ENCODE measurements at regions not wholly inside any gene's neighbourhood (a gene's known extent, or its start where the extent isn't known, plus 50 kb on each side); places are given as distances from the start of the nearest gene placed in this dataset.
"Not testable (repeated sequence)": the region's sequence is repeated elsewhere in the genome, so short reads cannot be mapped to it uniquely, and the experiment has no call there.

- TF ChIP-seq CTCF, POLR2A (IDR thresholded peaks at IDR 0.05): not testable (repeated sequence)
Observed at GRCh38 chr1:120561767-120562166, 146.9 kb downstream of the NBPF8 start.
